AG04450 (cell line): ENCODE measurements at regions not wholly inside any gene's neighbourhood (a gene's known extent, or its start where the extent isn't known, plus 50 kb on each side); places are given as distances from the start of the nearest gene placed in this dataset.

Experiments used
- CTCF ChIA-PET: fragments of 300-600, 350-600 bp; formaldehyde crosslinking; extraction: SDS; loops from one replicate; lab custom pipeline; 2022; ENCODE audit warnings: antibody characterized with exemption, inconsistent platforms; lab: Charles Lee
- POLR2A ChIA-PET: fragments of 350-600 bp; formaldehyde crosslinking; extraction: SDS; loops from one replicate; lab custom pipeline; 2021; ENCODE audit warnings: antibody characterized with exemption, inconsistent platforms; lab: Yijun Ruan, JAX
- DNase-seq: peaks from one replicate; pipeline ENCODE4 v3.0.0-alpha.2; 2011; ENCODE audit warnings: low read depth, low spot score
- H3K27ac ChIP-seq: one replicate; pipeline ENCODE4 v1.5.1; 2012; ENCODE audit warnings: low read depth, low read length, control low read depth
- H3K27me3 ChIP-seq: one replicate; pipeline ENCODE4 v1.6.0; 2012; ENCODE audit warnings: low read length; ENCODE audit not compliant: control insufficient read depth, insufficient read depth
- H3K4me3 ChIP-seq: 2 replicates; pipeline ENCODE4 v1.5.1; 2011; ENCODE audit warnings: mild to moderate bottlenecking, low read depth, low read length, control low read depth
- H3K9me3 ChIP-seq: 2 replicates; pipeline ENCODE4 v1.5.1; 2012; ENCODE audit warnings: low read length; ENCODE audit not compliant: control insufficient read depth, insufficient read depth
- CTCF ChIP-seq: IDR thresholded peaks from 2 replicates; pipeline ENCODE4 v1.5.1; 2011; ENCODE audit warnings: low read depth, low read length, control low read depth, inconsistent platforms

- ChIA-PET CTCF (no interaction called here), POLR2A (no interaction called here)
- no peak for DNase-seq
- H3K27me3 ChIP-seq: no peaks in the 10 kb centered on the region
- H3K4me3 ChIP-seq: no peak overlapping the region
- H3K9me3 ChIP-seq: no peaks in the 10 kb centered on the region
- H3K27ac ChIP-seq: no peak overlapping the region
- no peak for TF ChIP-seq CTCF
Measured at GRCh38 chr10:64206409-64206808, 685.2 kb downstream of the REEP3 start.

GRCh38 chr10:64209561-64209960 lies 688.4 kb downstream of the REEP3 start:
- CTCF ChIA-PET: no interaction called here
- Histone ChIP-seq H3K4me3 (no peak overlapping the region), H3K9me3 (no peaks in the 10 kb centered on the region), H3K27ac (no peak overlapping the region), H3K27me3 (no peaks in the 10 kb centered on the region)
- DNase-seq: no peak
- no peak for TF ChIP-seq CTCF
- POLR2A ChIA-PET: no interaction called here

- Histone ChIP-seq H3K27me3 (no peaks in the 10 kb centered on the region), H3K4me3 (no peak overlapping the region), H3K27ac (no peak overlapping the region), H3K9me3 (no peaks in the 10 kb centered on the region)
- ChIA-PET CTCF (no interaction called here), POLR2A (no interaction called here)
- TF ChIP-seq CTCF: no peak
- DNase-seq: no peak
Measured at GRCh38 chr10:64210211-64210610, 689.0 kb downstream of the REEP3 start.

GRCh38 chr10:64211466-64211865 lies 690.3 kb downstream of the REEP3 start:
- ChIA-PET POLR2A (no interaction called here), CTCF (no interaction called here)
- no peaks in the 10 kb centered on the region for H3K9me3 ChIP-seq
- H3K27me3 ChIP-seq: no peaks in the 10 kb centered on the region
- no peak overlapping the region for H3K4me3 ChIP-seq
- TF ChIP-seq CTCF: no peak
- no peak for DNase-seq
- no peak overlapping the region for H3K27ac ChIP-seq

GRCh38 chr10:64215088-64215487 lies 693.9 kb downstream of the REEP3 start:
- ChIA-PET CTCF (no interaction called here), POLR2A (no interaction called here)
- no peak for DNase-seq
- H3K9me3 ChIP-seq: no peaks in the 10 kb centered on the region
- no peak overlapping the region for H3K4me3 ChIP-seq
- no peaks in the 10 kb centered on the region for H3K27me3 ChIP-seq
- TF ChIP-seq CTCF: no peak
- no peak overlapping the region for H3K27ac ChIP-seq
